Stromal cell of bone marrow (primary cell): ENCODE measurements at regions not wholly inside any gene's neighbourhood (a gene's known extent, or its start where the extent isn't known, plus 50 kb on each side); places are given as distances from the start of the nearest gene placed in this dataset.
"Not testable (repeated sequence)": the region's sequence is repeated elsewhere in the genome, so short reads cannot be mapped to it uniquely, and the experiment has no call there.

Experiments
- DNase-seq: peaks from one replicate; pipeline ENCODE4 v3.0.0-alpha.2; 2012; ENCODE audit warnings: low read depth

DNA sequence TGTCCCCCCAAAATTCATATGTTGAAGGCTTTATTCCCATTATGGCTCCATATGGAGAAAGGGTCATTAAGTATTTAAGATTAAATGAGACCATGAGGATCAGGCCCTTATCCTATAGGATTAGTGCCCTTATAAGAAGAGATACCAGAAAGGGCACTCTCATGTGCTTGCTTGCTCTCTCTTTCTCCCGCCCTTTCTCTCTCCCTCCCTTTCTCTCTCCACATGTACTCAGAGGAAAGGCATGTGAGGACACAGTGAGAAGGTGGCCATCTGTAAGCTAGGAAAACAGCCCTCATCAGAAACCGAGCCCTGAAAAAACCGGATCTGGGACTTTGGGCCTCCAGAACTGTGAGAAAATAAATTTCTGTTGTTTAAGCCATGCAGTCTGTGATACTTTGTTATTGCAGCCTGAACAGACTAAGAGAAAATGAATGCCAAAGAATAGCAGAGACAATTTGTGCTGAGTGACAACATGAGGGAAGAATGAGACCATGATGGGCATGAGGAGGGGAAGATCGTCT is 300.0 kb upstream of the SLC39A10 start:
- DNase-seq = no peak

DNA sequence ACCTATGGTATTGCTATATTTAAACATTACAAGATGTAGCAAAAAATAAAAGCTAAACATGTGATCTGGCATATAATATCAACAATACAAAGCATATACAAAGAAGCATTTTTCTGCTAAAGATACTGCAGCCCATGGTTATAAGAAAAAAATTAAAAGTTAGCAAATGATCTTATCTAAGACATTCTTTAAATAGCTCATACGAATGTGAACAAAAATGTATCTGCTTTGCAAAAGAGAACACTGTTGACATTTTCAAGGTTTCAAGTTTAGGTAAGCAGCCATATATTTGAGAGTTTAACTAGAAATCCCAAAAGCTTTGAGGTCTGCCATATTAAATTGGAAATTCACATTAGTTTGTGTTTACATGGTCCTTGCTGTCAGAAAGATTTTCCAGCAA is 301.0 kb upstream of the SLC39A10 start:
- DNase-seq = no peak

DNA sequence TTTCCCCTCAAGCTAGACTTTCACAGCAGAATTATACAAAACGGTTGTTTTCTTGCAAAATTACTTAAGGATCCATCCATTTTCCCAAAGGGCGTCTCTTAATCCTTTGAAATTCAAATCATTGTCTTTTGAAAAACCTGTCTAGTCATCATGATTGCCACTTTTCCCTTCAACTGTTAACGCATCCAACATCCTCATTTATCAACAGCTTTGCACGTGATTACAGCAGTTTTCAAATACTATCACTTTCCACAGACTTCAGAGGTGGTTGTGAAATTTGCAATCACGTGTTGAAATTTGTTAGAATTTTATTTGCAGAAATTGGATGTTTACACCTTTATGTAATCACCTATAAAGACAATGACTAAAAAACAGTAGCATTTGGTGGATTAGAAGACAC is 304.4 kb upstream of the SLC39A10 start:
- DNase-seq = no peak

DNA sequence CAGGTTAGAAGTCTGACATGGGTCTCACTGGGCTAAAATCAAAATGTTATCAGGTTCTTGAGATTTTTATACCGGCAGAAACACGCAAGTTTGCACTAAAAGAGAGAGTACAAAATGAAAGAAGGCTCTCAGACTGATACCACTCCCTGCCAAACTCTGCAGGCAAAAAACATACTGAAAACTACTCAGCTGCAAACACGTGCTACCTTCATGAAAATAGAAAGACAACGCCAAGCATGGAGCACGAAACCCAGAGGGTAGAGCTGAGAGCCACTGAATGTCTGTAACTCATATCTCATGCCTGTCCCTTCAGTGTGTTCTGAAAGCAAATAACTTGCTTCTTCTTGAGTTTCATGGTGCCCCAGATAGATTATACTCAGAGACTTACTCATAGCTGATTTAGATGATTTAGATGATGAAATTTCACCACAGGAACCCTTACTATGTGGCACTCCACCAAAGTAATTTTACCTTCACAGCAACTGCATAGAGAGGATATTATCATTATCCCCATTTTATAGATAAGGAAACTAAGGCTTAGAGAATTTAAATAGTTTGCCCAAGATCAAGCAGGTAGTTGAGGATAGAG is 313.0 kb upstream of the SLC39A10 start:
- peak; percentile 5 for DNase-seq

DNA sequence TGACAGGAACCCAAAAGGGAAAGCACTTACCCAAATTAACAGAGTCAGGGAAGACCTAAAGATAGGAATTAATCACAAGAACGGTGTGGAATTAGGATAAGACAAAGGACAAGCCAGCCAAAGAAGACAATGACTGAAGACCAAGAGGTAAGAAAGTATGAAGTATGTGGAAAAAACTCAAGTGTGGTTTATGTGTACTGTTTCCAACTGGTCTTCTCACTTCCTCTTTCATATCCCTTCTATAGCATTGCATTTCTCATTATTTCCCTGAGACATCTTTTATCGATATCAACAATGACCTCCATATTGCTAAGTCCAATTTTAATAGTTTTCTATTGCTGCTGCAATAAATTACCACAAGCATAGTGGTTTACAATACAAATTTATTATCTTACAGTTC is 313.5 kb upstream of the SLC39A10 start:
- DNase-seq = no peak

DNA sequence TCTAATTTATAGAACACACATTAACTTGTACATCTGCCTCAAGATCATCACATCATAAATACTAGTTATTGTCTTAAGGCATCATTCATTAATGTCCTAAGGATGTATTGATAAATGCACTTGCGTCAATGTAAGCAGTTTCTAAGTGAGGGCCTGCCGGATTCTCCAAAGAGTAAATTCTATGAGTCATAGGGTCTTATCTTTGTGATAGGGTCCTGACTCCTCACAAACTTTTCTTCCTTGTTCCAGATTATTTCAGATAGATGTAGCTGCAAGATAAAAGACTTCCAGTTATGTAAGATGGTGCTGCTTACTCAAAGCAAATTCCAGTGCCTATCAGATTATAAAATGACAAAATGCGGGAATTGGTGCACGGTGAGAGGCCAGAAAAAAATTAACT is 315.0 kb upstream of the SLC39A10 start:
- no peak for DNase-seq

DNA sequence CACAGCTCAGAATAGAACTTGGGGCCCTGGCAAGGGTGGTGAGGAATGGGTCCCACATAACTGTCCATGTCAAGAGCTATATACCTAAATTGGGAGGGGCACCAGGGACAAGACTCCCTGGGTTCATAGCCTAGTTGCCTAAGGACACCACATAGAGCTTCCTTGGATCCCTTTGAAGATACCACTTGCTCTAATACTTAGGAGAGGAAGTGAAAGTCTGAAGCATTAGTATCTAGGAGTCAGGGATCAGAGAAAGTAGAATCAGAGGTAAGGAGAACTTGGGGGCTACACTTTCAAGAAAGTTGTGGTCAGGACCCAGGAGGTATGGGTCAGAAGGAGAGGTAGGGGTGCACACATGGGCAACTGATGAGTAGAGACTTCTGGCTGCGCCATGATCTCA is 318.2 kb upstream of the SLC39A10 start:
- no peak for DNase-seq

DNA sequence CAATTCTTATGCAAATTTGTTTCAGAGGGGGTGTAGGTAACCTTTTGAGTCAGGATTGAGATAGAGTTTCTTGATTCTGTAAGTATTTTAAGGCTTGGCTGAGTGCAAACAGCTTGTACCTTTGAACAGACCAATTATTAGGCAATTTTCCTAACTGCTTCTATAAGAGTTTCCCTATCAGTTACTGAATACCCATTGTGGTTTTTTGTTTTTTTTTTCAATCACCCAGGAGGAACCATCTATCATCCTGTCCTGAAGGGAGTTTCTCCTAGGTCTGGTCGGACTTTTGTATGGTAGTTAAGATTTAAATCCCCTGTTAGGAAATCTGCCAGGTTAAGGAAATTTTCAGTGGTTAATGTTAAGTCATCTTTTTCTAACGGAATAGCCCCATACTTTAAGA is 319.4 kb upstream of the SLC39A10 start:
- DNase-seq = no peak

DNA sequence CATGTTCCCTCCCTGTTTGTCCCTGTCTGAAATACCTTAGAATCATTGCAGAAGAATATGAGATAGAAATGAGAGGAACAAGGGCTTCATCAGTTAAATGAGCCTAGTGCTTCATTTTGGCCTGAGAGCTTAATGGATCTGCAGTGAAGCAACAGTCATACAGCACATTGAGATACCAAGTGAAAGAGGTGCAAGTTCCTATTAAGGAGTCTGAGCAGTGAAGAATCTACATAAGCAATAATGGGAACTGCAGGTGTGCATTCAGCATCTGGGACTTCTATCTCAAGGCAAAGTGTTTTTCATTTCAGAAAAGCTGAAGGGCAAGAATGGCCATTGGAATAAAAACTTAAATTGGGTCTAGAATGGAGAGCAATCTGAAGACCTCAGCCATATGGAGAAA is 323.2 kb upstream of the SLC39A10 start:
- no peak for DNase-seq

DNA sequence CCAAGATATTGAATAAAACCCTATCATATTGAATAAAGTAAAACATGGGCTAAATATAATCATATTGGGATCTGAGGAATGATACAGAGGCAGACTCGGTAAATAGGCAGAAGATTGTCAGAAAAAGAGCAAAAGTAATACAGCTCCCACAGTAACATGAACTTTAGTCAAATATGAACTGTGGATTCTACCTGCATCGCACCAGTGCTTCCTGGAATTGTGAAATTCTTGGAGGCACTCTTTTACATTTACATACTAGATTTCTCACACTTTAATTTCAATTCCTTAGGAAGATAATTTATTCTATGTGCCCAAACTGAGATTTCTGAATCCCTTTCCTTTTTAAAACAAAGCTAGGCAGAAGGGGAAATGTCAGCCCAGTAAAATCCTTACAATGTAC is 325.1 kb upstream of the SLC39A10 start:
- DNase-seq = no peak

DNA sequence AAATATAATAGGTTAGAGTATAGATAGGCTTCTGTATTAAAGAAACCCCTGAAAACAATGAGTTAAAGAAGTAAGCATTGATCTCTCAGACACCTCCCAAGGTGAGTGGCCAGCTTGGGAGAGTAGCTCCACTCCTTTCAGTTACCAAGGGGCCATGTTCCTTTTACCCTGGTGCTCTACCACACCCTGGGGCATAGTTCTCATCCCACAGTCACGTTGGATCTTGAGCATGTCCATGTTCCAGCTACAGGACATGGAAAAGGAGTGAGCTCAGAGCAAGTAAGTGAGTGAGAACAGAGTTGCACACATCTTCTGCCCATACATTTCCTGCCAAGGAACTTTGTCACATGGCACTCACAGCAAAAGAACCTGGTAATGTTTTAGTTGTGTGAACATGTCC is 325.9 kb upstream of the SLC39A10 start:
- DNase-seq = no peak

DNA sequence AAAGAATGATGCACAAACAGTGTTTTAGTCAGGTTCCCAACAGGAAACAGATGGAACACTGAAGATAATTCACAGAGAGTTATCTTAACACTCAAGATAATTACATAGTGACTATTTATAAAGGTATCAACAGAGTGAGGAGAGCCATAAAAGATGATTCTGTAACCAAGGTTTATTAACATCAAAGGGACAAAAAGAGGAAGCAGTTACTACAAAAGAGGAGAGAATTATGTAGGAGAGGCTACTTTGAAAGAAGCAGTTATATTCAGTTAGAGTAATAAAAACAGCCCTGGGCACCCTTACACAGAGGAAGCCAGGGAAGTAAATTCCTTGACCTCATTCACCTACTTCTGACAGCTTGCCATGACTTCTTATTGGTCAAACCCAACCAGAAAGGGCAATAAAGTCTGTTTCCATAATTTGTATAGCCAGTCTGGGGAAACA is 326.5 kb upstream of the SLC39A10 start:
- DNase-seq = no peak

DNA sequence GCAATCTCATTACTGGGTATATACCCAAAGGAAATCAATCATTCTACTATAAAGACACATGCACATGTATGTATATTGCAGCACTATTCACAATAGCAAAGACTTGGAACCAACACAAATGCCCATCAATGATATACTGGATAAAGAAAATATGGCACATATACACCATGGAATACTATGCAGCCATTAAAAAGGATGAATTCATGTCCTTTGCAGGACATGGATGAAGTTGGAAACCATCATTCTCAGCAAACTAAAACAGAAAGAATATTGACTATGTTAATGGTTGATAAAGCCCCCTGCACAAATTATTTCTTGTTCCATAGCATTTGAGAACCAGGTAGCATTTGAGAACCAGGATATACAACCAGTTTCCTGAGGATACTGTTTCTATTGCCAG is 327.2 kb upstream of the SLC39A10 start:
- DNase-seq = not testable (repeated sequence)

DNA sequence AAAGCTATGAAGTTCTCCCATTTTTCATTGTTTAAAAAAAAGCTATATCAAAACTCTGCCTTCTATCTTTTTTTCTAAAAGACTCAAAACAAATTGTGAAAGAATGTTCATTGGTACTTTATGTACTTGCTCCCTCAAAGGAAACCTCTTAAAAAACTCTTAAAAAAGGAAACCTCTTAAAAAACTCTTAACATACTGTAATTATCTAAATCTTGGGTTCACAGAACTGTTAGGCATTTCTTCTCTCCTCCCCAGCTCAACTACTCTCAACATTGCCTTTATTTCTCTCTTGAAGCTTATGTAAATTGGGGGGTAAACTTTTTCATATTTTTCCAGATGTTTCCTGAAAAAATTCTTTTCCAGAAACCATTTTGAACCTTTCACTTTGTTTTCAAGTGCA is 330.5 kb upstream of the SLC39A10 start:
- DNase-seq = no peak

DNA sequence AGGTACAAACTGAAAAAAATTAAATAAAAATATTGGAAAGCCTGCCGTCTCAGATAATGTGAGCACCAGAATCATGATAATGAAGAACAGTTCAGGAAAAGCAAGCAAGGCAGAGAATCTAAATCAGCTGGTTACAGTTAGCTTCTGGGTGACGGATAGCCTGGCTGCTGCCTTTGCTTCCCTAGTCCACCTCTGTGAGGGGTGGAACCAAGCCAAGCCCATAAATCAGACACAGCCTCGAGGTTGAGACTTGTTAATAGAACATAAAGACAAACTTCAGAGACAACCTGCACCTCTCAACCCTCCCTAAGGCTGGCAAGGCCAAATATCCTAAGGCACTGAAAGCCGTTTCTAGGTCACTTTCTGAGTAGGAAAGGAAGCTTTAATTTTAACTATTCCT is 334.7 kb upstream of the SLC39A10 start:
- no peak for DNase-seq

DNA sequence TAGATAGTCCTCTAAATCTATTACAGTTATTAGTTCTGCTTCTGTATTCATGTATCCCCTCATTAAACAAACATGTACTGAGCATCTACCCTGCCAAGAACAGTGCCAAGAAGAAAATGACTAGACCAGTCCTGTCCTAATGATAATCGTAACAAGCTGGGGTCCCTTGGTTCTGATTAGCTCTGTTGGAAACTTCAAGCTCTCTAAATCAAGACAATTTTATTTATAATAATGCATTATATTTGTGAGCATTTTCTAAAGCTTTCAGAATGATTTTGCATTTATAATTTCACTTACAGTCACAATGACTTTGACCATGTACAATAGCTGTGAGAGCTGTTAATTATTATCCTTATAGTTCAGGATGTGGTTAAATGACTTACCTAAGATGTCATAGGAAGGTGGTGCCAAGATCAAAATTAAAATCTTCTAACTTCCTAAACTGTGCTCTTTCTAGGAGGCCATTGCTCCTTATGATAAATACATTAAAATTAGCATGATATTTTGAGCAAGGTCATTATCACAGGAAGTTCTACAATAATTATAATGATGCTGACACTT is 336.5 kb upstream of the SLC39A10 start:
- no peak for DNase-seq

DNA sequence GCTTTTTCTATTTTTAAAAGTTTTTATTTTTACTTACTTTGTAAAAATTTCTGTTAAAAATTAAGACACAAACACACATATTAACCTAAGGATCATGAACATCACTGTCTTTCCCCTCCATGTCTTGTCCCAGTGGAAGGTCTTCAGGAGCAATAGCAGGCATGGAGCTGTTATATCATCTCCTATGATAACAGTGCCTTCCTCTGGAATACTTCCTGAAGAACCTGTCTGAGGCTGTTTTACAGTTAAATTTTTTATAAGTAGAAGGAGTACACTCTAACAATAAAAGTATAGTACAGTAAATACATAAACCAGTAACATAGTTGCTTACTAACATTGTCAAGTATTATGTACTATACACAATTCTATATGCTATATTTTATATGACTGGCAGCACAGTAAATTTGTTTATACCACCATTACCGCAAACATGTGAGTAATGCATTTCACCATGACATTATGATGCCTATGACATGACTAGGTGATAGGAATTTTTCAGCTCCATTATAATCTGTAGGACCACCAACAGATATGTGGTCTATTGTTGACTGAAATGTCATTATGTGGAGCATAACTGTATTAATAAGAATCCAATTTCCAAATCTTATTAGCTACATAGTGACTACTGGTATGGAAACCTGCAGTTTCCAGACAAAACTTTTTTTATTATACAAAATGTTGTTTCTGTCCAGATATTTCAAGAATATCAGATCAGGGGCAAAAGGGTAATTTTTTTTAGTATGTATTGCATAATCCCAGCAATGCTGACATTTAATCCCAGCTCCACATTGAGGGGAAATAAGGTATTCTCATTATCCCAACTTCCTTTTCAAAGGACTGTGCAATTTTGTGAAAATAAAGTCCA is 337.2 kb upstream of the SLC39A10 start:
- no peak for DNase-seq

DNA sequence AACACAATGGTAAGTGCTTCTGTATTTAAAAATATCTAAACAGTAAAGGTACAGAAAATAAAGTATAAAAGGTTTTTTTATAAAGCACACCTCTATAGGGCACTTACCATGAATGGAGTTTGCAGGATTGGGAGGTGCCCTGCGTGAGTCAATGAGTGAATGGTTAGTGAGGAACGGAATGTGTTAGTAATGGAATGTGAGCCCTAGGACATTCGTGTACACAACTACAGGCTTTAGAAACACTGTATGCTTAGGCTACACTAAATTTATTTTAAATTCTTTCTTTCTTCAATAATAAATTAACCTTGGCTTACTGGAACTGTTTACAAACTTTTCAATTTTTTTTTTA is 337.9 kb upstream of the SLC39A10 start:
- DNase-seq = no peak

DNA sequence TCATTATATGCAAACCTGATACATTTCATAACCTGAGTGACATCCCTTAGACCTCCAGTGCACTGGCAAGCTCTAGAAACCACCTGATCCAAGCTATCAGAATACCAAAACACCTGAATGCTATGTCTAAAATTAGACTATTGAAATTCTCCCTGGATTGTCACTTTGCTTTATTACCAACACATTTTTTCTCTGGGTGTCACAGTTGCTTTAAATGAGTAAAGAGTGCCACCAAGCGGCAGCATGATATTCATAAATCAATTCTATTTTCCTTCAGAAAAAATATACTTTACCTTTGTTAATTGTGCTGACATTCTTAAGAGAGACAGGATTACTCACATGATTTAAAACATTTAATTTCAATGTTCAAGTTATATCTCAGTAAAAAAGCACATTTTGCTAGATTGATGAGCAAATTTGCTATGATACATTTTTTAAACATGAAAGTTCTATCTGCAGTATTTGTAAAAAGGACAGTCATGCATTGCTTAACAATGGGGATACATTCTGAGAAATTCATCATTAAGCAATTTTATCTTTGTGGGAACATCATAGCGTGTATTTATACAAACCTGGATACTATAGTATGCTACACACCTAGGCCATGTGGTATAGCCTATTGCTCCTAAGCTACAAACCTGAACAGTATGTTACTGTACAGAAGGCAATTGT is 338.4 kb upstream of the SLC39A10 start:
- DNase-seq = peak; percentile 15

DNA sequence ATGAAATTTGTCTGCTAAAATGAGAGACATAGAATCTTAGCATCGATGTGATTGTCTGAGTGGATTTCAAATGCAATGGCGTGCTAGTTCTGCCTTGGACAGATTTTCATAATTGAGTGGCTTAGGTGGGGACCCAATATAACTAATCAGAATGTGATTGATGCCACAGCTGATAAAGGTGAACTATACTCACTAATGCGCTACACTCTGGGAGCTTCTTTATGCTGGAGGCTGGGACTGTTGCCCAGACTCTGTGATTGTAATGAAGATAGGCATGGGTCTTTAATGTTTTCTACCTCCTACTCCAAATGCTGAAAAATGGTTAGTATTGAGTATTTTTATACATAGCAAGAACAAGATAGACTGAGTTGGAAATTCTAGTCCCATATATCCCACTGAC is 339.5 kb upstream of the SLC39A10 start:
- no peak for DNase-seq

DNA sequence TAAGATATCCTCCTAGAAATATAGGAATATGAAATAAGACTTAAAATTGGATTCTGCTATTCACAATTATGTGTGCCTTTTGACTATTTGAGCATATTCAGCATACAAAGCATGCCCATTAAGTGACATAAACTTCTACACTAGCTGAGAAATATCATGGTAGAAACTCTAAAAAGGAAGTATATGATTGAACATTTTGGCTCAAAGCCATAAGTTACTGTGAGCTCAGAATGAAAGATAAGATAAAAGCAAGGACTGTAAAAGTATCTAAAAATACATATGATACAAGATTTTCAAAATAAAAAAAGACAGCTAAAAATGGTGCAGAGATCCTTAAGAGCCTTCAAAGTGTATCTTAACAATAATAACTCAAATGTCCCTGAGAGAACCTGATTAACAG is 340.5 kb upstream of the SLC39A10 start:
- no peak for DNase-seq

DNA sequence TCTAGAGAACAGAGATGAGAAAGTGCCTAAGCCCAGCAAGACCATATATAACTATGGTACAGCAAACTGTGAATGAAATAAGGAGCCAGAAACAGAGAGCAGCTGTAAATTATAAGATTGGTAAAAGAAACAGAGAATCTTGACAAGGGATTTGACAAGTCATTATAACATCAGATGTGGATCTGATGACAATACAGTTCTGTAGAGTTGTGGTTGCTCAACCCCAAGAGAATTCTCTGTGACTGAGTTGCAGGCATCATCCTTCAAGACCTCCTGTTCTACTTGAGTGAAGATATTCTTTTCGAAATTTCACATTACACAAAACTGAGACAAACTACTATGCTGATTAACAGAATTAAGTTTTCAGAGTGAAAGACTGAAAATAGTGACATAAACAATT is 343.1 kb upstream of the SLC39A10 start:
- DNase-seq = no peak

DNA sequence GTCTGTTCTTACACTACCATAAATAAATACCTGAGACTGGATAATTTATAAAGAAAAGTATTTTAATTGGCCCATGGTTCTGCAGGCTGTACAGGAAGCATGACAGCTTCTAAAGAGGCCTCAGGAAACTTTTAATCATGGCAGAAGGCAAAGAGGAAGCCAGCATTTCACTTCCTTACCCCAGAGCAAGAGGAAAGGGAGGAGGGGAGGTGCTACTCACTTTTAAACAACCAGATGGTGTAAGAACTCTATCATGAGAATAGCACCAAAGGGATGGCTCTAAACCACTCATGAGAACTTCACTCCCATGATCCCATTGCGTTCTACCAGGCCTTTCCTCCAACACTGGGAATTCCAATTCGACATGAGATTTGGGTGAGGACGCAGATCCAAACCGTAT is 344.4 kb upstream of the SLC39A10 start:
- no peak for DNase-seq
